Skeletal muscle tissue (tissue), 3 donors: ENCODE measurements at regions not wholly inside any gene's neighbourhood (a gene's known extent, or its start where the extent isn't known, plus 50 kb on each side); places are given as distances from the start of the nearest gene placed in this dataset.
A peak's percentile ranks its signal among the peaks of the same experiment; 100 is the strongest.

ENCODE experiments used
- H3K27ac ChIP-seq: one replicate; pipeline ENCODE4 v1.7.0; 2013; ENCODE audit warnings: mild to moderate bottlenecking, low read depth, low read length, inconsistent platforms
- H3K27me3 ChIP-seq, 3 donors: one replicate each; pipeline ENCODE4 v1.7.0; 2013; ENCODE audit warnings: low read length in 3 of 3; ENCODE audit not compliant: control insufficient read depth in 3 of 3, insufficient read depth in 3 of 3
- H3K36me3 ChIP-seq, 3 donors: one replicate each; pipeline ENCODE4 v1.7.0; 2013; ENCODE audit warnings: low read length in 3 of 3; ENCODE audit not compliant: control insufficient read depth in 3 of 3, insufficient read depth in 3 of 3
- H3K4me1 ChIP-seq, 3 donors: one replicate each; pipeline ENCODE4 v1.7.0; 2013; ENCODE audit warnings: low read length in 3 of 3, mild to moderate bottlenecking in 3 of 3; ENCODE audit not compliant: control insufficient read depth in 3 of 3, insufficient read depth in 3 of 3
- H3K4me3 ChIP-seq, 3 donors: one replicate each; pipeline ENCODE4 v1.7.0; 2013; ENCODE audit warnings: low read length in 3 of 3
- H3K9ac ChIP-seq, 3 donors: one replicate each; pipeline ENCODE4 v1.7.0; 2013; ENCODE audit warnings: low read length in 3 of 3, mild to moderate bottlenecking in 3 of 3, moderate library complexity in 2 of 3, low read depth in 1 of 3
- H3K9me3 ChIP-seq, 3 donors: one replicate each; pipeline ENCODE4 v1.7.0; 2013; ENCODE audit warnings: low read length in 3 of 3; ENCODE audit not compliant: control insufficient read depth in 3 of 3
- donor health status: Osteomylitis.

DNA sequence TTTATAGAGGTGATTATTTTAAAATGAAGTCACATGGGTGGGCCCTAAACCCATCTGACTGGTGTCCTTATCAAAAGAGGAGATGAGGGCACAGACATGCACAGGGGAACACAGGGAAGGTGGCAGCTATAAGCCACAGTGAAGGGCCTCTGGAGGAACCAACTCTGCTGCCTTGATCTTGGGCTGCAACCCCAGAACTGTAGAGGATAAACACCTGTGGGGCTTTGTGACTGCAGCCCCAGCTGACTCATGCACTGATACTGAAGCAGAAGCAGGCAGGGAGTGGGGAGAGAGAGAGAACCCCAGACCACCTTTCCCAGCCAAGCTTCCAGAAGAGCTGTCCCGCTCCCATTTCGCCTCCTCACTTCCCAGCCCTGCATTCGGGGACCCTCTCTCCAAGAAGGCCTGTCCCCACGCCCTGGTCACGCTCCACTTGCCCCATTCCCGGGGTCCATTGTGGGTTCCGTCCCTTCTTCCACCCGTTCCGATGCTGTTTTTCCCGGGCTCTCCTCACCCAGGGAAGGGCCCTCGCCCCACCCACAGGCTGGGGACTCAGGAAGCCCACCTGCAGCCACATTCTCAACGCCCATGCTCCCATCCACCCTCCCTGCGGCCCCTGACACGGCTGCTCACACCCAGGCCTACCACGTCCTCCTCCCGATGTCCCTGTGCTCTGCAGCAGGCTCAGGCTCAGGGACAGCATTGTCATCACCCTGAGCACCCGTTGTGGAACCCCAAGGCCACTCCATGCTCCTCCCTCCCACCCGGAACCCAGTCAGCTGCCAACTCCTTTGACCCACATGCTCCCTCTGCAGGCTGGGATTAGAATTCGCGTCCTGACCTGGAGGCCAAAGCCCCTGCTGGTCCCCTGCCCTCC is 90.8 kb upstream of the SHANK2 start:
- Histone ChIP-seq H3K27me3 (peaks cover 3 to 47% (median 34%) of the 10 kb centered on the region in 3 donors), H3K4me3 (no peak overlapping the region), H3K36me3 (no peaks in the 10 kb centered on the region), H3K9me3 (no peaks in the 10 kb centered on the region), H3K4me1 (no peaks in the 10 kb centered on the region), H3K27ac (no peak overlapping the region), H3K9ac (no peak overlapping the region)

DNA sequence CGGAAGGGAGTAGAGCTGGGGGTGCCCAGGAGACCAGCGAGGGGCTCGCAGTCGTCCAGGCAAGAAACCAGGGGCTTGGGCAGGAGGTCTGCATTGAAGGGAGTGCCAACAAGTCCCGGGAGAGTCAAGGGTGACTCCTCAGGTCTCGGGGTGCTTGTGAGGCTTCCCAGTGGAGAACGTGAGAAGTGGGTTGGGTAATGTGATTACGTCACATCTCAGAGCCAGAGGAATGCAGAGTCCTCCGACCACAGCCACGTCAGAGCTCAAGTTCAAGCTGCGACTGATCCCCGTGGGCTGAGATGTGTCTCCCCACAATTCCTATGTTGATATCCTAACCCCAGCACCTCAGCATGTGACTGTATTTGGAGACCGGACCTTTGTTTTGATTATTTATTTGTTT is 89.7 kb upstream of the SHANK2 start:
- Histone ChIP-seq H3K27me3 (peaks cover 3 to 47% (median 38%) of the 10 kb centered on the region in 3 donors), H3K36me3 (no peaks in the 10 kb centered on the region), H3K4me1 (no peaks in the 10 kb centered on the region), H3K9ac (no peak overlapping the region), H3K4me3 (no peak overlapping the region), H3K9me3 (no peaks in the 10 kb centered on the region), H3K27ac (no peak overlapping the region)

DNA sequence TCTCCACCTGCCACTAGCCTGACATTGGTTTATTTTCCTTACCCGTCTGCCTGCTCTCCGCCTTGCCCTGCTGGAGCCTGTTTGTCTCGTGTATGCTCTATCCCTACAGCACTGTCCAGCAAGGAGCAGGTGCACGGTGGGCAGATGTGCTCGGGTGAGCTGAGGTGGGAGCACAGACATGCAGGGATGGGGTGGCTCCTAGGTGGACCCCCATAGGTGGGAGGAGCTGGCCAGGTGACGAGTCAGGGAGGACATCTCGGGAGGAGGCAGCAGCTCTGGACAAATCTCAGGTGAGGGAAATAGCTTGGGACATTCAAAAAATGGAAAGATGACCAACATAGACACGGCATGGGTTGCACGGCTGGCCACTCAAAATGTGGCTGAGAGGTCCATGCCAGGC is 89.2 kb upstream of the SHANK2 start:
- Histone ChIP-seq H3K4me3 (no peak overlapping the region), H3K9ac (no peak overlapping the region), H3K9me3 (no peaks in the 10 kb centered on the region), H3K27me3 (peaks cover 3 to 47% (median 41%) of the 10 kb centered on the region in 3 donors), H3K4me1 (no peaks in the 10 kb centered on the region), H3K36me3 (no peaks in the 10 kb centered on the region), H3K27ac (no peak overlapping the region)

DNA sequence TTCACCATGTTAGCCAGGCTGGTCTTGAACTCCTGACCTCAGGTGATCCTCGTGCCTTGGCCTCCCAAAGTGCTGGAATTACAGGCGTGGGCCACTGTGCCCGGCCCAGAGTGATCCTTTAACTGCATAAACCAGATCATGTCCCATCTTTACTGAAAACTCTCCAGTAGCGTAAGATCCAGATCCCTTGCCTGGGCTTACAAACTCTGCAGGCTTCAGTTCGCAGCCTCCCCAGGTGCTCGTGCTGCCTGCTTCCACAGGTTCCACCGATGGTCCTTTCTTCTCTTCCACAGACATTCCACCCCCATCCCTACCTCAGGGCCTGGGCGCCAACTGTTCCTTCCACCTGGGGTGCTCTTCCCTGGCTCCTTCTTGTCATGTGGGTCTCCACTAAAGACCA is 88.8 kb upstream of the SHANK2 start:
- Histone ChIP-seq H3K36me3 (no peaks in the 10 kb centered on the region), H3K9me3 (no peaks in the 10 kb centered on the region), H3K27ac (no peak overlapping the region), H3K27me3 (peaks cover 3 to 47% (median 42%) of the 10 kb centered on the region in 3 donors), H3K9ac (no peak overlapping the region), H3K4me3 (no peak overlapping the region), H3K4me1 (no peaks in the 10 kb centered on the region)

DNA sequence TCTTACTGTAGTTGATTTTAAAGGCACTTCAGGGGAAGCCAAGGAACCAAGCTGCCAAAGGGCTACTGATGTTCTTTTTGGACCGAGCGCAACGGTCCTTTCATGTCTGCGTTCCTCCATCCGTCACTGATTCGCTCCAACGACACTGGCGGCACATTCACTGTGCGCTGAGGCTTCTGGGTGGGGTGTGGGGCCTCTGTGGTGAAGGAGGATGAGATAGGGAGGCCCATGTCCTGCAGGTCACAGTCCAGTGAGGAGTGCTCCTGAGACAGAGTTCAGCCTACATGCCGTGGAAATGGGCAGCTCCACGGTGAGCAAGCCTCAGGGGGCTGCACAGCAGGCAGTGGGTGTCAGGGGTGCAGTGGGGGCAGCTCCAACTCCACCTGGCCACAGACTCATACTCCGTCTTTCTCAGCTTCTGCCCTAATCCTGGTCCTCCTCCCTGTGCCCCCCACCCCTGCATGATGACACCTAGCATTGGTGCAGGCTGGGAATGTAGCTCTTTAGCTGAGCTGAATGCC is 87.8 kb upstream of the SHANK2 start:
- H3K9me3 ChIP-seq = no peaks in the 10 kb centered on the region
- H3K27me3 ChIP-seq = peaks cover 8 to 44% (median 42%) of the 10 kb centered on the region in 3 donors
- no peak overlapping the region for H3K27ac ChIP-seq
- H3K36me3 ChIP-seq = no peaks in the 10 kb centered on the region
- H3K4me1 ChIP-seq = no peaks in the 10 kb centered on the region
- H3K9ac ChIP-seq = no peak overlapping the region
- no peak overlapping the region for H3K4me3 ChIP-seq

DNA sequence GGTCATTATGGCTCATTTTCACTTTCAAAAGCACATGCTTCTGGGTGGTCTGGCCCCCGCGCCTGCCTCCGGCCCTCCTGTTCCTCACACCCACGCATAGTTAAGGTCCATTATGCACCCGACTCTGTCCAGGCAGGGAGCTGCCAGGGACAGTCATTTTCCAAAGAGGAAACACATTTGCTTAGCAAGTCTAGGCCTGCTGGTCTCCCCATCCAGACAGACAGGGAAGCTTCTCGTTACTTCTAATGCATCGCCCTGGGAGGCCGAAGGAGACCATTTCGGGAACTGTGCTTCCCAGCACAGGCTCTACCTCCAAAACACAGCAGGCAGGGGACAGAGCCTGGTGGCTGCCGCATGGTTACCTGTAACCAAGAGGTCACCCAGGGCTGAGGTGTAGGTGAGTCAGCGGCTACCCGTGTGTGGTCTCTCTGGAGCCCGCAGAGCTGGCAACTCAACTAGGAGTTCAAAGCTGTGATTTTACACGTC is 87.1 kb upstream of the SHANK2 start:
- H3K9ac ChIP-seq = no peak overlapping the region
- H3K36me3 ChIP-seq = no peaks in the 10 kb centered on the region
- H3K4me3 ChIP-seq = peak overlapping the region in 1 of 3 donors; percentile 5
- peaks cover 8 to 45% (median 41%) of the 10 kb centered on the region in 3 donors for H3K27me3 ChIP-seq
- no peaks in the 10 kb centered on the region for H3K9me3 ChIP-seq
- H3K27ac ChIP-seq = no peak overlapping the region
- H3K4me1 ChIP-seq = no peaks in the 10 kb centered on the region

DNA sequence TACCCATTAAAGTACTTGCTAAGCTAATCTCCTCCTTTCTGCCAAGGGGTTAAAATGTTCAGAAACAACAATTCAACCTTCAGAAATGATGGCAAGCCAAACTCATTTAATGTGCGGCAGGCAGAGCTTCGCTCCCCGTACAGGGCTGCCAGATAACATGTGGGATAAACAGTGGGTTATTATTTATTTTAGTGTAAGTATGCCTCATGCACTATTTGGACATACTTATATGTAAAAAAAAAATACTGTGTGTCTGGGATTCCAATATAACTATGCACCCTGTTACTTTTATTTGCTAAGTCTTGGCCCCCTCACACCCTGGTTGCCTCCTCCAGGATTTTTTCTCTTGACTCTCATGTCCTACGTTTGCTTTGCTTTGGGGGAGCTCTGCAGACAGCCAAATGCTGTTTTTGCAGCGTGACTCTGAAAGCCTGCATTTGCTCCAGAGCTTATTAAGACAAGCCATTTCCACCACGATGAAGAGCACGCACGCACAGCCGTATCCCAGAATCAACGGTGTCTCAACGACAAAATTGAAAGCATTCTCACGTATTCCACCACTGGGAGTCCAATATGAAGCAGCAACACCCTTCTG is 86.5 kb upstream of the SHANK2 start:
- Histone ChIP-seq H3K4me3 (peak overlapping the region in 1 of 3 donors; percentile 5), H3K9me3 (no peaks in the 10 kb centered on the region), H3K27ac (no peak overlapping the region), H3K27me3 (peaks cover 8 to 46% (median 42%) of the 10 kb centered on the region in 3 donors), H3K36me3 (no peaks in the 10 kb centered on the region), H3K4me1 (no peaks in the 10 kb centered on the region), H3K9ac (no peak overlapping the region)

DNA sequence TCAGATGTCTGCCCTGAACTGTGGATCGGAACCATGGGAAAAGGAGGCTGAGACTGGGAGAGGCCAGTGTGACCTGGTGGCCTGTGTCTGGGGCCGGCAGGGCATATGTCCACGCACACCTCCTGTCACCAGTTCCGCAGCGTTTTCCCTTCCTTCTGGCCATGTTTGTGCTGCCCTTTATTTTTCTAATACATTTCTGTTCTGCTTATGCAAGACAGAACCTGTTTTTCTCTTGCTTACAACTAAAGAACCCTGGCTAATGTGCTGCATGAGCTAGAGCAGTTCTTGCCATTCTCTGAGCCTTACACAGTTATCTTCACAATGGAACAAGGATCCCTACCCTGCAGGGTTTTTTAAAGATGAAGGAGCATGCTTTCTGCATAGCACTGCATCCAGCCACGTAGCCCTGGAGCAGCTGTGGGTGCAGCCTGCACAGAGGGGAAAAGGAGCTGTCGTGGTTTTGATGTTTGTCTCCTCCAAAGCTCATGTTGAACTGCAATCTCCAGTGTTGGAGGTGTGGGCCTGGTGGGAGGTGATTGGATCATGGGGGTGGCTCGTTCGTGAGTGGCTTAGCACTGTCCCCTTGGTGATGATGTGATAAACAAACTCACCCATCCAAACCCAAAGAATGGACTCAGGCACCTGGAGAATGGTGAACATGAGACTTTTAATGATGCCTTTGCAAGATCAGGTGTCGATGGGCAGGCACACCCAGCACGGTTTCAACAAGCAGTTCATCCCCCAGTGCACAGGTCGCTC is 84.8 kb upstream of the SHANK2 start:
- no peaks in the 10 kb centered on the region for H3K4me1 ChIP-seq
- H3K27me3 ChIP-seq = peaks cover 8 to 42% (median 38%) of the 10 kb centered on the region in 3 donors

DNA sequence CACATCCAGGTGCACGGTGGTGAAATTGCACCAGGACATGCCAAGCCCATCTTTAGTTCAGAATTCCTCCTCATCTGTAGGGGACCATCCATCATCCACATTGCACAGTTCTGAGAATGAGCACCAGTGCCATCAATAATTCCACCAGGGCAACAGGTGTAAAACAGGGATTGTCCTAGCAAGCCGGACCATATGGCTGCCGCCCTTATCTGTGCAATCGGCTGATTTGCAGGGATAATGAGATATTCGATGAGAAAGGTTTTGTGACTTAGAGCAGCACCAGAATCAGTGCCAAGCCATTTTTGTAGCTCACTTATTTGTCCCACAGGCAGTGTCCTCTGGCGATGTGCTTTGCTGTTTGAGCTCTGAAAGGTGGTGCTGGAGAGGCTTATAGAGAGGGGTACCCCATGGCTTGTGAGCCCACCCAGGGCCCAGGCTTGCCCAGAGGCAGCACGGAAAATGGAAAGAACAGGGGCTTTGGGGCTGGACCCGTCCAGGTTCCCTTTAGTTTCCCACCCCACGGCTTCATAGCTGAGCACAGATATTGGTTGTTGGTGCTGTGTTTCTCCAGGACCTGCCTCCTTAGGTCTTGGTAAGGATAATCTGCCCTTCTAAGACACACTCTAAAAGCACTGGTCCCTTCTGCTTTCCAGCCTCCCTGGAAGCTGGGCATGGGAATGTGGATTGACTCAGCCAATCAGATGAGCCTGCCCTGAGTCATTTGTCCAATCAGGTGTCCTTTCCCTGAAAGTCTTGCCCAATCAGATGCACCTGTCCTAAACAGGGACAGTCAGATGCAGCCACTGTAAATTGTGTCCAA is 84.0 kb upstream of the SHANK2 start:
- H3K36me3 ChIP-seq = no peaks in the 10 kb centered on the region
- no peak overlapping the region for H3K27ac ChIP-seq
- no peaks in the 10 kb centered on the region for H3K9me3 ChIP-seq
- no peaks in the 10 kb centered on the region for H3K4me1 ChIP-seq
- H3K4me3 ChIP-seq = no peak overlapping the region
- peaks cover 8 to 34% (median 34%) of the 10 kb centered on the region in 3 donors for H3K27me3 ChIP-seq
- no peak overlapping the region for H3K9ac ChIP-seq

More for the DNA sequence above, 84.8 kb upstream of the SHANK2 start:
- H3K4me3 ChIP-seq = no peak overlapping the region
- H3K27ac ChIP-seq = no peak overlapping the region
- no peaks in the 10 kb centered on the region for H3K36me3 ChIP-seq
- no peaks in the 10 kb centered on the region for H3K9me3 ChIP-seq
- no peak overlapping the region for H3K9ac ChIP-seq
